ENCODE measurements at regions not wholly inside any gene's neighbourhood (a gene's known extent, or its start where the extent isn't known, plus 50 kb on each side); places are given as distances from the start of the nearest gene placed in this dataset.

DNA sequence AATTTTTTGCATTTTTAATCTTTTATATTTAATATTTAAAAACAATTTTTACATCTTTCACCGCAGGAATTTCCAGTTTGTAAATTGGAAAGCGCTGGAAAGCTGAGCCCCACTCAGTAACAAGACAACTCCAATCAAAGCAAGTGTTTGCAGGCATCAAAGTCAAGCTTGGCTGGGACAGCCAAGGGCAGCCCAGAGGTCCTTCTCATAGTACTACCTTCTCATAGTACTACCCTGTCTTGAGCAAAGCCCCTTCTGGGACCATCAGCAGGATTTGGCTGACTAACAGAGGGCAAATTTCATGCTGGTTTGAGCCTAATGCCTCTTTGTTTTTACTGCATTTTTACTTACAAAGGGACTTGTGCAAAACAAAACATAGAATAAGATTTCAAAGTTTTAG is 228.3 kb downstream of the SIM1 start:
- H3K27ac Mint-ChIP-seq = no peak overlapping the region
- CTCF ChIA-PET = no interaction called here
- TF ChIP-seq, protein P1, sequence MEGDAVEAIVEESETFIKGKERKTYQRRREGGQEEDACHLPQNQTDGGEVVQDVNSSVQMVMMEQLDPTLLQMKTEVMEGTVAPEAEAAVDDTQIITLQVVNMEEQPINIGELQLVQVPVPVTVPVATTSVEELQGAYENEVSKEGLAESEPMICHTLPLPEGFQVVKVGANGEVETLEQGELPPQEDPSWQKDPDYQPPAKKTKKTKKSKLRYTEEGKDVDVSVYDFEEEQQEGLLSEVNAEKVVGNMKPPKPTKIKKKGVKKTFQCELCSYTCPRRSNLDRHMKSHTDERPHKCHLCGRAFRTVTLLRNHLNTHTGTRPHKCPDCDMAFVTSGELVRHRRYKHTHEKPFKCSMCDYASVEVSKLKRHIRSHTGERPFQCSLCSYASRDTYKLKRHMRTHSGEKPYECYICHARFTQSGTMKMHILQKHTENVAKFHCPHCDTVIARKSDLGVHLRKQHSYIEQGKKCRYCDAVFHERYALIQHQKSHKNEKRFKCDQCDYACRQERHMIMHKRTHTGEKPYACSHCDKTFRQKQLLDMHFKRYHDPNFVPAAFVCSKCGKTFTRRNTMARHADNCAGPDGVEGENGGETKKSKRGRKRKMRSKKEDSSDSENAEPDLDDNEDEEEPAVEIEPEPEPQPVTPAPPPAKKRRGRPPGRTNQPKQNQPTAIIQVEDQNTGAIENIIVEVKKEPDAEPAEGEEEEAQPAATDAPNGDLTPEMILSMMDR (IDR thresholded peaks at IDR 0.05) = no peak
- ATAC-seq (ENCODE audit: low read depth) (no peak), DNase-seq (no peak)
- no peaks in the 10 kb centered on the region for H3K36me3 Mint-ChIP-seq (ENCODE audit: low read depth)
- intact Hi-C loops (cut with micrococcal nuclease) = no loop called here
- POLR2A ChIA-PET = no interaction called here
- no peak overlapping the region for H3K4me3 Mint-ChIP-seq
- no peaks in the 10 kb centered on the region for H3K4me1 Mint-ChIP-seq
- H3K27me3 Mint-ChIP-seq = peaks cover 5% of the 10 kb centered on the region
- no peaks in the 10 kb centered on the region for H3K9me3 Mint-ChIP-seq

DNA sequence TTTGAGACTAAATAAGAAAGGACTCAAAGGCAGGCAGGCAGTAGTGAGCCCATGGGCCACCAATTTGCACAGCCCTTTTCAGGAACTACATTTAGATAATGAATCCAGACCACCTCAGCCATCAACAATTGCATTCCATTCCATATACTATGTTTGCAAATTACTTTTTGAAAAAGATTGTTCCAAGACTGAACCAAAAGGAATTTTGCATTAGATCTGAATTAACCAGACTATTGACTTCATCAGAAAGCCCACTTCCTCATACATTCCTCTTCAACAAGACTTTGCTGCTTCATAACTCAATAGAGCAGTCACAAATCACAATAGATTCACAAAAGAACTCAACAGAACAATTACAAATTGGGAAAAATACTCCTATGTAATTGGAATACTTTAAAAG is 229.1 kb downstream of the SIM1 start:
- Mint-ChIP-seq H3K27ac (no peak overlapping the region), H3K9me3 (no peaks in the 10 kb centered on the region), H3K27me3 (peaks cover 5% of the 10 kb centered on the region), H3K36me3 (ENCODE audit: low read depth) (no peaks in the 10 kb centered on the region), H3K4me1 (no peaks in the 10 kb centered on the region), H3K4me3 (no peak overlapping the region)
- intact Hi-C loops (cut with micrococcal nuclease) = no loop called here
- TF ChIP-seq, protein P1 (IDR thresholded peaks at IDR 0.05) = no peak
- POLR2A ChIA-PET = no interaction called here
- ATAC-seq (ENCODE audit: low read depth) (no peak), DNase-seq (no peak)
- CTCF ChIA-PET = interaction anchor here (0.7 kb wide), 1 partner anchor 10 kb away, joined by 3 read pairs; no protein-coding TSS in a partner anchor

DNA sequence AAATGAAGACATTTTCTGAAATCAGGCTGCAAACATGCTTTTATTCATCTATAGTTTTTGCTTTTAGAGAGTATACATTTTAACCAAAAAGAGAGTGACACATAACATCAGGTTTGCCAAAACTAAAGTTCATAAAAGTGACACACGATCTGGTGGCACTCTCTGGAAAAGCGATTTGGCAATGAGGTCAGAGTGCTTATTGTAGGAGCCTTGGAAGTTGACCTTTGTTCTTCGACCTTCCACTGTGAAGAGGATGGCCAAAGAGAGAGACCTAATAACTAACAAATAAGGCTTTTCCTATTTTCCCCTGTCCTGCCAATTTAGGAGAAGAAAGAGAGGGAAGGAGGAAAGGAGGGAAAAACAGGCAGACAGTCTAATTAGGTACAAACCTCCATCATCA is 230.1 kb downstream of the SIM1 start:
- DNase-seq (no peak), ATAC-seq (ENCODE audit: low read depth) (no peak)
- peaks cover 5% of the 10 kb centered on the region for H3K27me3 Mint-ChIP-seq
- H3K36me3 Mint-ChIP-seq (ENCODE audit: low read depth) = no peaks in the 10 kb centered on the region
- intact Hi-C loops (cut with micrococcal nuclease) = no loop called here
- TF ChIP-seq, protein P1 (IDR thresholded peaks at IDR 0.05) = no peak
- no peak overlapping the region for H3K27ac Mint-ChIP-seq
- no peaks in the 10 kb centered on the region for H3K4me1 Mint-ChIP-seq
- H3K4me3 Mint-ChIP-seq = no peak overlapping the region
- H3K9me3 Mint-ChIP-seq = no peaks in the 10 kb centered on the region
- CTCF ChIA-PET = no interaction called here
- POLR2A ChIA-PET = no interaction called here

DNA sequence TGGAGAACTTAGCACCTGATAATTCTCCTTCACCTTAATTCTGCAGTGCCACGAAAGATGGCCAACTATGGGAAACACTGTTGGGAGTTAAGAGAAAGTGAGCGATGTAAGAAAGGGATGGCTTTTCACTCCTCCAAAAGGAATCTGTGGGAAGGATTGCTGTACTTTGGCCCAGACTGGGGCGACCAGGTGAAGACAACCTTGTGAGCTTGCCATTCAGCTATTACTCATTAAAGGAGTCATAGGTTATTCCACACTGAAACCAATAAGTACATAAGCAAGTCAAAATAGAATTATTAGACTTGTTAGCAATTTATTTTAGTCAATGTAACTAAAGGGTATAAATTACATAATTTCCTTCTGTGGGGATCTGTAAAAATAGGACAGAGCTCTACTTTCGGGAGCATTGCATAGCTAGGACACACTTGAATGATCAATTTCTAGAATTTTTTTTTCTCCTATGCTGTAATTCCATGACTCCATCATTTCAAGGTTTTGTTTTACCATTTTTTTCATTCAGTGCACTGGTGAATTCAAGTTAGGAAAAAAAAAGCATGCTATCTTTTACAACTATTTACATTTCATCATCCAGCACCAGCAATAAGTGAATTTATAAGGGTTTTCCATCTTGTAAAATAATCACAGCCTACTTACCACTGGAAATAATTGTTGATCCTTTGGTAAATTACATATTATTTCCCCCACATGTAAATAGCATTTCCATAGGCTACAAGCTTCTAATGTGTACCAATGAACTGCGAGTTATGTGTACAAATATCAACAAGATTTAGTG is 231.7 kb downstream of the SIM1 start:
- no peaks in the 10 kb centered on the region for H3K36me3 Mint-ChIP-seq (ENCODE audit: low read depth)
- peaks cover 10% of the 10 kb centered on the region for H3K4me1 Mint-ChIP-seq
- intact Hi-C loops (cut with micrococcal nuclease) = no loop called here
- peaks cover 5% of the 10 kb centered on the region for H3K27me3 Mint-ChIP-seq
- CTCF ChIA-PET = no interaction called here
- ATAC-seq (ENCODE audit: low read depth) (no peak), DNase-seq (no peak)
- TF ChIP-seq, protein P1 (IDR thresholded peaks at IDR 0.05) = no peak
- no peaks in the 10 kb centered on the region for H3K9me3 Mint-ChIP-seq
- H3K27ac Mint-ChIP-seq = no peak overlapping the region
- H3K4me3 Mint-ChIP-seq = no peak overlapping the region
- POLR2A ChIA-PET = no interaction called here

DNA sequence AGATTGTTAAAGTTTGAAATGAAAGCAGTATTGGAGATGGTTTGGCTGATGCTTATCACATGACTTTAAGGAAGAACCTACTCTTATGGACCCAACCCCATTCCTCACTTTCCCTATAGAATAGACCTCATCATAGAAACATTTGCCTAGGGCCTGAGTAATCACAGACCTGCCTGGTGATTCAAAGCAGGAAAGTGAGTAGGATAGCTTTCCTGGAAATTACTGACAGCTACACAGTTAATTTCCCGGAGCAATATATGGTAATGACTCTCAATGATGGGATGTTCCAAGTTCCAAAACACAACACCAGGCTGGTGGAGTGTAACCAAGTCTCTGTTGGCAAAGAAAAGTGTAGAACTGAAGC is 233.8 kb downstream of the SIM1 start:
- H3K27me3 Mint-ChIP-seq = peaks cover 5% of the 10 kb centered on the region
- ATAC-seq (ENCODE audit: low read depth) (no peak), DNase-seq (no peak)
- intact Hi-C loops (cut with micrococcal nuclease) = no loop called here
- TF ChIP-seq, protein P1 (IDR thresholded peaks at IDR 0.05) = no peak
- H3K9me3 Mint-ChIP-seq = no peaks in the 10 kb centered on the region
- no peak overlapping the region for H3K27ac Mint-ChIP-seq
- no peak overlapping the region for H3K4me3 Mint-ChIP-seq
- no peaks in the 10 kb centered on the region for H3K36me3 Mint-ChIP-seq (ENCODE audit: low read depth)
- POLR2A ChIA-PET = no interaction called here
- CTCF ChIA-PET = no interaction called here
- peaks cover 13% of the 10 kb centered on the region for H3K4me1 Mint-ChIP-seq

Data from activated B cell treated with CpG ODN at 0.5 μM for 24 hours (primary cell).